Ureter (tissue), 1 donor: ENCODE measurements at regions not wholly inside any gene's neighbourhood (a gene's known extent, or its start where the extent isn't known, plus 50 kb on each side); places are given as distances from the start of the nearest gene placed in this dataset.

Experiments used
- DNase-seq: peaks from one replicate; pipeline ENCODE4 v3.0.0-alpha.2; 2020; ENCODE audit warnings: low spot score
- donor health status: DM: yes; HTN: yes; CAD: no.

DNA sequence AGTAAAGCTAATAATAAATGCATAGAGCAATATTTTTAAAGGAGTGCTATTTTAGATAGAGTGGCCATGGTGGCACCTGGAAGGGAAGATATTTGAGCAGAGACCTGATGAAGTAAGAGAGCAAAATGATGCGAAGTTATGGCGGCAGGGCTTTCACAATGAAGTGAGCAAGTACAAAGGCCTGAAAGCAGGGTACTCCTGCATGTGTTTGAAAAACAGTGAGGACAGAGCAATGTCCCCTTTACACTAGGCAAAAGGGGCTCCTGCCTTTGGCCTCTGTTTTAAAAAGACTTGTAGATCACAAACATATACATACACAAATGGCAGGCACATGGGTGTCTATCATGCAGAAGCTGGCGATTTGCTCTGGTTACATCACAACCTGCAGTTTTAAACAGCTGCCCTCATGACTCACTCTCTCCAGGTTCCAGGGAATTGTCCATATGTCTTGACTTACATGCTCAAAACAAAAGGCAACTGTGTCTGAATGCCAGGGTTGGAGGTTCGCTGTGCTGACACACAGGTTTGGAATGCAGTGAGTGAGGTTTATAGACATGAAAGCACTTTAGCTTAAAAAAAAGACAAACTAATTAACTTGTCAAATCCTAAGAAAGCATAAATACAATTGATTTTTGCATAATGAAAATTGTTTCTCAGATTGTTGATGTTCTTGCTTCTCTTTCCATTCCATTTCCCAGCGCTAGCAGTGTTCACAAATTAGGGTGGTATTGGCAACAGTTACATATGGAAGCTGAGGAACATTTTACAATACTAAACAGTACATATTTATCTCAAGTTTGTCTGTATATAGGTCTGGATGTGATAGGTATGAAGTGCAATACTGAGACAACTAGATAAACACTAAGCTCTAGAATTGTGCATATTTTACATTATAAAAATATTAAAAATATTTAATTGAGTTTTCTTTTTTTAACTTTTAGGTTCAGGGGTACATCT is 313.9 kb downstream of the BARHL2 start:
- DNase-seq: peak; percentile 48

DNA sequence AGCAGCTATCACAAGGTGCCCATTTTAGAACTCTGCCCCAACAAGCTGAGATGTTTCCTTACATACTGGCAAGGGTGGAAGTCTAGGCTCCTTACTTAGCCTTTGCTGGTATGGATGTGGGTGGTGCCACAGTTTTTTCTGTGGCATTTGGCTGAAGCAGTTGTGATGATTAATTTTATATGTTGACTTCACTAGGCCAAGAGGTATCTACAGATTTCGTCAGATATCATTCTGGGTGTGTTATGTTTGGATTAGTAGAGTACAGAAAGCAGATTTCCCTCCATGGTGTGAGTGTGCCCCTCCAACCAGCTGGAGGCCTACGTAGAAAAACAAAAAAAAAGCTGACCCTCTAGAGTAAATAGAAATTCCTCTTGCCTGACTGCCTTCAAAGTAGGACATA is 317.0 kb downstream of the BARHL2 start:
- DNase-seq: no peak

DNA sequence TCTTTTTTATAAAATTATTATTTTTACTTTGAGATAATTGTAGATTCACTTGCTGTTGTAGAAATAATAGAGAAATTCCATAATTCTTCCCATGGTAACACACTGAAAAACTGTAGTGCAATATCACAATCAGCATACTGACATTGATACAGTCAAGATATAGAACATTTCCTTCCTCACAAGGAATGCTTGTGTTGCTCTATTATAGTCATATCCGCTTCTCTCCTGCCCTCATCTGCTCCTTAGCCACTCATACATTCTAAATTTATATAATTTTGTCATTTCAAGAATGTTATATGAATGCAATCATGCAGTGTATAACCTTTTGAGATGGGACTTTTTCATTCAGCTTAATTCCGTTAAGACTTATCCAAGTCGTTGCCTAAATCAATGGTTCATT is 320.2 kb downstream of the BARHL2 start:
- no peak for DNase-seq

DNA sequence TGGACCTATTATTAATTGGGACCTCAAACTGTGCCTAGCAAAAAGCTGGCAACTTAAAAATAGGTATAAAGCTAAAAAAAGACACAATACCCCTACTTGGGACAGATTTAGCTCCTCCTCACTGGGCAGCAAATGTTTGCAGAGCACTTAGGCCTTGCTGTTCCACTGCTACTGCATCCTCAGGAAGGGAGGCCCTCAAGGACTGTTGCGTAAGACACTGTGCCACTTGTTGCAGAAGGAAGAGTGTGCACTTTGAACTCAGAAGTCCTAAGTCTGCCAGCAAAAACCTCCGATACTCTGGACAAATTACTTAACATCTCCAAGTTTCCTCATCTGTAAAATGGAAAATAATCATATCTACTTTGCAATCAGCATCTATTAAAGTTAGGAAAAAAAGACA is 322.9 kb downstream of the BARHL2 start:
- DNase-seq: no peak

DNA sequence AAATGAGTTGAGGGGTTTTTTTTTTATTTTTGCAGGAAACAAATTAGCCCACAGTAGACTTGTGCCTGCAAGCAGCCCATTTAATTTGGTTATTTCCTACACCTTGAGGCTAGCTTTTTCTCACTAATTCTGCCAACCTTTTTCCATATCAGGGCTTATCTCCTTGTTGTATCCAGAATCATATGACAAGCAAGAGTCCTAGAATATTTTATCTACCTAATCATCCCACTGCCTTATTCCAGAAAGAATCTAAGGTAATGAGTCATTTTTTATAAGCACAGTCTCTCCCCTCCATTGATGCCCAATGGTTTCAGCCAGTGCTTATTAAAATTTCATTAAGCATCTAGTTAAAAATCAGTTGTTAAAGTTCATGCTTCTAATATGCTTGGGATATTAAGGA is 324.1 kb downstream of the BARHL2 start:
- DNase-seq: no peak

DNA sequence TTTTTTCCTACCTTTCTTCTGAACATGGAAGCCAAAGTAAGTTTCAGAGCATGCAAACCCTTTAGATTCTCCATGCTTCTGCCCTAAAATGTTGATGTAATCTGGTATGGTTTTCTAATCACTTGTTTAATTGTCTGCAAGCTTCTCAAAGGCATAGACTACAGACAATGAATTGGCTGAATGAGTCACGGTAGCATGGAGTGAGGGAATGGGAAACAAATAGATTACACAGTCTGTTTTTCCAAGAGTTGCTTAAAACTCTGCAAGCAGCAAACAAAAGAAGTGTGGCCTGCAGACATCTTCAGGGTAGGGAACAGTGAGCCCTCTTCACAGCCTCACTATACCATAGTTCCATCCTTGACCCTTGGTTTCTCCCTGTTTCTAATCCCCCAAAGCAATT is 326.0 kb downstream of the BARHL2 start:
- no peak for DNase-seq

DNA sequence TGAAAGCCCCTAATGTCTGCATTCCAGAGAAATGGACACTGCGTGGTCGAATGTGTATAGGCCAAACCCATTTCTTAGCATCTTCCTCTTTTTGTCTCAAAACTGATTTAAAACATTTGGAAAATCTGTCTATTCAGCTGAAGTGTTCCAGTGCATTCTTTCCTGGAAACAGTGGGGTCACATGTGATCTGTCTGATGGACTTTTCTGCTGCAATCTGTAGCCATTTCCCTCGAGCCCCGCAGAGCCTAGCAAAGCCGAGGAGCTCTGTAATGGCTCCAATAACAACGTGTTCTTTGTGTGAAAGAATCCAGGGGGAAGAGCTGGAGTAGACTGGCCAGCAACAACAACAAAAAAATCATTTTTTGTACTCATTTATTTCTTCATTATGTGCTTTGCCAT is 329.3 kb downstream of the BARHL2 start:
- DNase-seq: no peak

DNA sequence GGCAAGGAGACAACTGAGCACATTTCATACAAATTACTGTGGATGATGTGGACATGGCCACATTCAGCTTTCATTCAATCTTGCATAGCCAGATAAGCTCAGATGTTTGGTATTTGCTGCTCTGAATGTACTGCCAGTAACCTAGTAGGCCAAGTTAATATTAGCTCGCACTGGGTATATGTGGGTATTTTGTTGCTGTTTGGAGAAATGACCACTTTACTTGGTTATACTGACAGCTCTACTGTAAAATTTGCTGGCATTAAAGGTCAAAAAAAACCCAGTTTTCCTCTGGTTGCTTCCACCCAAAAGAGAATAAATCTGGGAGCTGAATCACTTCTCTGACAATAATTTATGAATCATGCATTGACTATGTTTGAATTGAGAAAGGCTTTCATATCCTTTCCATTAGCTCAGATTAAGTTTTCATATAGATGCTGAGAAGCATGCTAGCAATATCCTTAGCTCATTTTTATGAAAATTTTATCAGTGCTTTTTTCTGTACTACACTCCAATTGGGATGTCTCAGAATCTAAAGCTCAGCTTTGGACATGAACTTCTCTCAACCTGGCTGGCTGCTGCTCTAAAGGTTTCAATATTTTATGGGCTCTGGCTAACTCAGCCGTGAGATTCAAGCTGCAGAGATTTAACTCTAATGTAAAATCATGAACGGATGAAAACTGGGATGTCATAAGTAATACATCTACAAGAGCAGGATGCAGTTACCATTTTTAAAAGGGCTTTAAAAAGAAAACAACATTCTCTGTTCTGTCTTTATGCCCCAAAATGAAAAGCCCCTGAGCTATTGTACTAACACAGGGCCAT is 330.0 kb downstream of the BARHL2 start:
- no peak for DNase-seq

DNA sequence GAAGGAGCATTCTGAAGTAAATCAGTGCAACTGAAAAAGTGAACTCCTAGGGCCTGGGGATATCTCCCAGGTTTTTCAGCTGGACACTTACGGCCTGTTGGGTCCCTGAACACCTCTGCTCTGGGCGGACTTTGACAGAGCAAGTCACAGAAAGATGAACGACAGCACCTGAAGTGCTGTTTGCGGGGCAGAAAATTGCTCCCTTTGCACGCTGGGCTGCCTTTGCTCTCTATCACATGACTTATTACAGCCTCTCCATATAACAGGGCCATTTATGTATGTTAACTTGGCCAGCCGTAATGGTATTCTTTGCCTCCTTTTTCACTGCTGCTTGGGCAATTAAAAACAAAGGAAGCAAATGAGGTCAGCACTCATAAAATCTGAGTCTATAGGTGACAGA is 332.9 kb downstream of the BARHL2 start:
- no peak for DNase-seq

DNA sequence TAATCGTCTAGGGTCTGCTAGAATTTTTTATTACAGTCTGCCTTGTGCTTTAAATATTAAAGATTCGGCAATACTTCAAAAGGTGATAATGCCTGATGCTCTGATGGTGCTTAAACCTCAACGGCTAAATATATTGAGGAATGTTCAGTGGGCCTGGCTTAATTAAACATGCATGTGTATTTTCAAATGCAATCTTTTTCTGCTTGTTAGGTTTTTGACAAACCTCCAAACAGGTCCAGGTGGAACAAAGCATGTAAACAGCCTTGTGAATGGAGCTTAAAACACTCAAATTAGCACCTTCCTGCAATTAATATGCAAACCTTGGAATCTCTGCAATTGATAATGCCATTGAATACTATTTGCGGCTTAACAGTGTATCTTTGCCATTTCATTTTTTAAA is 334.9 kb downstream of the BARHL2 start:
- no peak for DNase-seq

DNA sequence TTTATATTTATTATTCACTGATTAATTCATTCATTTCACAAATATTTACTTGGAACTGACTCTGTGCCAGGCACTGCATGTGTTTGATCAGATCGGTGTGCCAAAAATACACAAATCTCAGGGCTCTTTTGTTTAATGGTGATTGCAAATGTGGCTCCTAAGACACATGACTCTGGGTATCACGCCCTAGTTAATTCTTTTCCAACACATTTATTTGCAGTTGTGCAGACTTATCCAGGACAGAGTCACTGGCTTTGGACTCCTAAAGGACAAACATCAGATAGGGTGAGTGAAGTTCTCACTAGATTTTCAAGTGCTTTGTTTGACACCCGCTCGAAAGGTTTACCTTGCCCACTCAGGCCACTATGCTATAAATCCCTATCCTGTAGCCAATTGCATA is 335.5 kb downstream of the BARHL2 start:
- DNase-seq: no peak

DNA sequence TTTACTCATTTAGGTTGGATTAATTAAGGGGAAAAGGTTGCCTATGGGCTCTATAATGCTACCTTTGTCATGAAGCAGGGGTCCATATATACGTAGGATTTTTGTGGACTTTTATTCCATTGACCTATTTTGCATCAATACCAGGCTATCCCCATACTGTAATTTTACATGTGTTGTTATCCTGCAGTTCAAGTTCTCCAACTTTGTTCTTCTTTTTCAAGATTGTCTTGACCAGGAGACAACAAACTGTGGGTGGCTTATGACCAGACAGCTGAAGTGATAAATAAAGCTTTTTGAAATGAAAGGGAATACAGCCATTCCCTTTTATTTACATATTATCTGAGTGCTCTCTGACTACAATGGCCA is 345.7 kb downstream of the BARHL2 start:
- no peak for DNase-seq

DNA sequence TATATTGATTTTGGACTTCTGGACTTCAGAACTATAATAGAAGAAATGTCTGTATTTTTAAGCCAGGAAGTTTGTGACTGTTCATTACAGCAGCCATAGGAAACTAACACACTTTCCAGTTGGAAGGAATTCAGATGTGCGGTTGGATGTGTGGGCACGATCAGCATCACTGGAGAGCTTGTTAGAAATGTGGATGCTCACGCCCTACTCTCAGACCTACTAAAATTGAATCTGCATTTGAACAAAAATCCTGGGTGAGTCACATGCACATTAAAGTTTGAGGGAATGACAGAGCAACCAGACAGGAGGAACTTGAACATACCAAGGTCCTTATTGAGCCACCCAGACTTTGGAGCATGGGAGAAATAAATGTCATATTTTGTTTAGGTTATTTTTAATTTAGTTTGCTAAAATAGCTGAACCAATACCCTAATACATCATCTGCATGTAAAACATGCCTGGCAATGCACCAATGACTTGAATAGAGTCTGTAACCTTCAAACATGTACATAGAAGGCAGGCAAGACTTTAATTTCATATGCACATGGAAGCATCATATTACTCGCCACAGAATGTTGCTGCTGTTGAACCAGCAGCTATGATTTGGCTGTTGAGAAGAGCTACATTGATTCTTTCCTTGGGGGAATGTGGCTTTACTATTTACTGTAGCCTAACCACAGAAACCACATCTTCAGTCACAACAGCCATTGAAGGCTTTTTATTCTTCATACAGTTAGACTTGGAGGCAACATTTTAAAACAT is 346.2 kb downstream of the BARHL2 start:
- DNase-seq: no peak

DNA sequence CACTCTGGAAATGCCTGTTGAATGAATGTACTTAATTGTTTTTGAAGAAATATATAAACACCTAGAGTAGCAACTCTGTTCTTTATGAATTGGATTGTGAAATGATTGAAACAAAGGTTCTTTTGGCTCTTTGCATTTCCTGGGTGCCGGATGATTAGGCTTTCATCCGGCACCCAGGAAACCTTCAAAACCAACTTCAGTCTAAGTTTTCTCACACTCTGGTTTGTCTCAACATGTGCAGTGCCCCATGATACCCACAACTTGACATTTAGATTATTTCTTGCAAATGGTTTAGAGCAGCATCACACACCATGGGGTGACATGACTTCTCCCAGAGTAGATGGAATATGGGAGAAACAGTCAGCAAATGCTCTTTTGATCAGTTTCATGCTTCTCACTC is 354.9 kb downstream of the BARHL2 start:
- DNase-seq: no peak

DNA sequence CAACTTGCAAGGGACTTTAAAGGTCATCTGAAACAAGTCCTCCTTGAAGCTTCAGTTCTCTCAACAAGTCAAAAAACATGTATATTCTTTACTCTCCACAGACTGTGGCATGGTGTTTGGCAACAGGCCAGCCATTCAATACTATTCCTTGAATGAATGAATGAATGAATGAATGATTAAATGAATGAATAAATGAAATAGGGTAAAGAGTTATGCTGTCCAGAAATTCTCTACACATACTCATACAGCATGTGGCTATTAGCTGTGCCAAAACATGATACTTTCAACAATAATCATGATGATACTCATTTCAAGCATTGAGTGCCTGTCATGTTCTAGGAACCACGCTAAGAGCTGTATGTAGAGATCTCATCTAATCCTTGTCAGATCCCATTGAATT is 356.1 kb downstream of the BARHL2 start:
- DNase-seq: no peak

DNA sequence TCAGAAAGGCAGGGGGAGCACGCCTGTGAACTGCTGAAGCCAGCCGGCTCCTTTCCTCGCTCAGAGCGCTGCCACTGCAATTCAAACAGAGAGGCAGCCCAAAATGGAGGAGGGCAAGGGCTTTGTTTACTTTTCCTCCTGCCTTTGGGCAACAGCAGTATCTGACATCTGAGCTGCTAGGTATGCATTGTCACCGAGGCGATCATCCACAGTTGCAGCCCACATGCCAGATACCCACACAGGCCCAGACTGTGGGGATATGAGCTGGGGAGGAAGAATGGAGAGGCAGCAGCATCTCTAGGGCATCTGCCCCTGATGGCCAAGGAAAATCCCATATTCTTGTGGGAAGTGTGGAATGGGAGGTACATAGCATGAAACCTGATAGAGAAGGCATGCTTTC is 357.1 kb downstream of the BARHL2 start:
- DNase-seq: no peak

DNA sequence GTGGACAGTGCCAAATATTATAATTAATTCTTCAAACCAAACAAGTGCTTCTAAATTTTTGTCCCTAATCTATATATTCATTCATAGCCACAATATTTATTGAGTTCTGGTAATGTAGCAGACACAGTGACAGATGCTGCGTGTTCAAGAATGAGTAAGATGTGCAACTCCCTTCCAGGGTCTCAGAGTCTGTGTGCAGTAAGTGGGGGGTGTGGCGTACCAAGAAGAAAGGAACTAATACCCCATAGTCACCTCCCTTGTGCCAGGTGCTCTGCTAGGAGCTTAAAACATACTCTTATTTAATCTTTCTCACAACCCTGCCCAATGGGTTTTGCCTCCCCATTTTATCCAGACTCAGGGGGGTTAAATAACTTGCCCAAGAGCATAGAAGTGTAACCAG is 358.7 kb downstream of the BARHL2 start:
- no peak for DNase-seq

DNA sequence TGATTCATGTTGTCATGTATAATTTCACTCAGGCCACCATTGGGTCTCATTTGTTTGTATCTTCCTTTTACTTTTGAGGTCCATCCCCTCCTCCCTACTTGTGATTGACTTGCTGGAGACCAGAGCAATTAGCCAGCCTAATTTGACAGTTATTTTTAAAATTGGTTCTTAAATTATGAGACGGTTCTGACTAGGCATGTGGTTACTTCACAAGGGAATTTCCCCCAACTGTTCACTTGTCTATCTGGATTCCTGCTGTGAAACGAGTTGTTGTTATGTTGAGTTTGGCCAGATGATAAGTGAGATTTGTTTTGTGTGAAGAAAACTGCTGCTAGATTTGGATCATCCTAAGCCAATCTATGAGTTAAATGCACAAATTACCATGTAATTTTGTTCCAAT is 359.1 kb downstream of the BARHL2 start:
- no peak for DNase-seq

DNA sequence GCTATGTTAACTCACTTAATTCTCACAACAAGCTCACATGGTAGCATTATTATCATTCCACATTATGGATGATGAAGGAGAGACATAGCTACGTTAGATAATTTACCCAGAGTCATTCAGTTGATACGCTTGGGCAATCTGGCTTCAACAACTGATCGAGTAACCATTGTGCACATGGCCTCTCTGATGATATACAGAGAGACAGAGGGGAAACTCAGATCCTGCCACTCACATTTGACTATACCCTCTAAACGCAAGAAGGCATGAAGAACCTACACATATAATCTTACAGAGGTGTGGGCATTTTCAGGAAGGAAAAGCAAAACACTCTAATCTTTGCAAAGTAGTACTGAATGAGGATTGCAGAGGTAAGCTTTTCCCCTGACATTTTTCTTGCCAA is 360.1 kb downstream of the BARHL2 start:
- no peak for DNase-seq

DNA sequence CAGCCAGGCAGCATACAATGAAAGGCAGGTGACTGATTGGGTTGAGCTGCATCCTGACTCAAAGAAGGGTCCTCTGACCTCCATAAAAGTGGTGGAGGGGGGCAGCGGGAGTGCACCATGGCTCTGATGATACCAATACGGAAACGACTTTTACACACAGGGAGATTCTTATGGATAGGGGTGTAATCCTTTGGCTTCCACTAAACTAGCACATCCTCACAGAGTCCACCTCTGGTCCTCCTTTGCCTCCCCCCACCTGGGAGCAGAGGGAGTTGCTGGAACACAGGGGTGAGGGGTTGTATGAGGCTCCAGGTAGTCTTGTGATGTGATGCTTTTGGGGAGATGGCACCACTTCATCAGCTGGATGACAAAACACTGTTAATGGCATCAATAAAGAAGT is 361.0 kb downstream of the BARHL2 start:
- DNase-seq: no peak

DNA sequence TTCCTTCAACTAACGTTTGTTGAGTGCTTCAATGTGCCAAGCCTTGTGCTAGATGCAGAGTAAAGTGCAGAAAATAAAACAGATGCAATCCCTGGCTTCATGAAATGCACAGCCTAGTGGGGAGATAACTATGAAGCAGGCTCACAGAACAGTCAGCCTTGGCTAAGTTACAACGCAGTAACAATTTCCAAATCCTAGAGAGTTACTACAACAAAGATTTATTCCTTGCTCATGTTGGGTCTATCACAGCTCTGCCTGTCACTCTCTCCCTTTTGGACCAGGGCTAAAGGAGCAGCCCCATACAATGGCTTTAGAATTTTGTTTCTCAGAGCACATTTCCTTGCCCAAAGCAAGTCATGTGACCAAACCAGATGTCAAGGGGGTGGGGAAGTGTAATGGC is 359.8 kb downstream of the ZNF326 start:
- no peak for DNase-seq

DNA sequence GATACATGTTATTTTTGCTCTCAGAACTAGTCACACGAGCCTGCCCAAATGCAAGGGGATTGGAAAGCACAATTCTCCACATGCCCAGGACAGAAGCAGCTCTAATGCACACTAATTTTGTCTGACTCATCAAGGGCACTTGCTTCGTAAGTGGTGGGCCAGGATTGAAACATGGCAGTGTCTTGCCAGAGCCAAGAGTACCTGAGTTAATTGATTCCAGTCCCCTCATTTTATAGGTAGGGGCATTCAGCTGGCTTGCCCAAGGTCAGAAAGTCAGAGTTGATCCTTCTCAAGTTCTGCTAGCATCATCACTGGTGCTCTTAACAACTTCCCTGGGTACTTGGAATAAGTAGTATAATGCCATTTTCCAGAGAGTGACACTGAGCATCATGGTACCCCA is 356.1 kb downstream of the ZNF326 start:
- DNase-seq: no peak
